B cell (primary cell): ENCODE measurements at regions not wholly inside any gene's neighbourhood (a gene's known extent, or its start where the extent isn't known, plus 50 kb on each side); places are given as distances from the start of the nearest gene placed in this dataset.
"Not testable (repeated sequence)": the region's sequence is repeated elsewhere in the genome, so short reads cannot be mapped to it uniquely, and the experiment has no call there.

Experiments used
- CTCF ChIP-seq: fragments of 200-600 bp; IDR thresholded peaks from one replicate; pipeline ENCODE4 v1.8.0; 2022; ENCODE audit warnings: antibody characterized with exemption, mild to moderate bottlenecking
- EZH2 ChIP-seq: IDR thresholded peaks from 2 replicates; pipeline ENCODE4 v1.6.1; 2012; ENCODE audit warnings: borderline replicate concordance, low read depth, mild to moderate bottlenecking, moderate library complexity, low read length; ENCODE audit not compliant: insufficient read depth, poor library complexity, severe bottlenecking

- TF ChIP-seq CTCF, EZH2: not testable (repeated sequence)
Observed at GRCh38 chr4:169323925-169324324, 53.2 kb upstream of the SH3RF1 start.
